CD4-positive, alpha-beta T cell (primary cell): ENCODE measurements at regions not wholly inside any gene's neighbourhood (a gene's known extent, or its start where the extent isn't known, plus 50 kb on each side); places are given as distances from the start of the nearest gene placed in this dataset.
A peak's percentile ranks its signal among the peaks of the same experiment; 100 is the strongest.

Source experiments
- ATAC-seq: fragments of 200-7000 bp; cut with Tn5 transposase; one replicate; pipeline ENCODE4 v1.10.0; 2022; ENCODE audit warnings: mild to moderate bottlenecking; ENCODE audit not compliant: poor library complexity
- CTCF ChIA-PET: fragments of 350-600 bp; sonication (Branson Sonifier 250); formaldehyde crosslinking; loops from one replicate; lab custom pipeline; 2021; ENCODE audit warnings: antibody characterized with exemption, inconsistent platforms; lab: Charles Lee
- POLR2A ChIA-PET: fragments of 350-600 bp; sonication (Branson Sonifier 250); formaldehyde crosslinking; loops from one replicate; lab custom pipeline; 2021; ENCODE audit warnings: antibody characterized with exemption, inconsistent platforms; lab: Charles Lee
- DNase-seq, 14 experiments: peaks; one replicate each; pipeline ENCODE4 v3.0.0-alpha.2; 2013 to 2020; ENCODE audit warnings: mixed read lengths in 2 of 14
- H3K27ac ChIP-seq, 2 donors: one replicate each; pipeline versions ENCODE4 v1.5.1 to v1.7.0; 2013; ENCODE audit warnings: low read length in 2 of 2, low read depth in 1 of 2, mild to moderate bottlenecking in 1 of 2
- H3K27me3 ChIP-seq, 2 experiments: 1 replicate in 1 of 2; 2 replicates in 1 of 2; pipeline versions ENCODE4 v1.6.1 to v1.7.0; 2013; ENCODE audit warnings: low read length in 2 of 2, control low read depth in 1 of 2, mild to moderate bottlenecking in 1 of 2, moderate library complexity in 1 of 2; ENCODE audit not compliant: insufficient read depth in 2 of 2, control insufficient read depth in 1 of 2
- H3K36me3 ChIP-seq: one replicate; pipeline ENCODE4 v1.6.1; 2013; ENCODE audit warnings: low read length, control low read depth; ENCODE audit not compliant: insufficient read depth
- H3K4me1 ChIP-seq: one replicate; pipeline ENCODE4 v1.6.1; 2013; ENCODE audit warnings: low read length, control low read depth; ENCODE audit not compliant: insufficient read depth
- H3K4me3 ChIP-seq: one replicate; pipeline ENCODE4 v1.5.1; 2013; ENCODE audit warnings: mild to moderate bottlenecking, low read length, moderate library complexity
- H3K9me3 ChIP-seq, 2 experiments: 1 replicate in 1 of 2; 2 replicates in 1 of 2; pipeline versions ENCODE4 v1.6.1 to v1.7.0; 2013; ENCODE audit warnings: low read length in 2 of 2, mild to moderate bottlenecking in 2 of 2, control low read depth in 1 of 2, moderate library complexity in 1 of 2; ENCODE audit not compliant: control insufficient read depth in 1 of 2, insufficient read depth in 1 of 2
- H3K27ac Mint-ChIP-seq: one replicate; pipeline ENCODE4 v1.8.0; 2020; ENCODE audit warnings: mixed read lengths
- H3K27me3 Mint-ChIP-seq: one replicate; pipeline ENCODE4 v1.8.0; 2021; ENCODE audit warnings: mixed read lengths
- H3K36me3 Mint-ChIP-seq: one replicate; pipeline ENCODE4 v1.8.0; 2021; ENCODE audit warnings: low read depth, mixed read lengths
- H3K4me1 Mint-ChIP-seq: one replicate; pipeline ENCODE4 v1.8.0; 2021; ENCODE audit warnings: low read depth, mixed read lengths
- H3K4me3 Mint-ChIP-seq: one replicate; pipeline ENCODE4 v1.8.0; 2020; ENCODE audit warnings: mild to moderate bottlenecking, mixed read lengths
- H3K9me3 Mint-ChIP-seq: one replicate; pipeline ENCODE4 v1.8.0; 2020; ENCODE audit warnings: mixed read lengths
- CTCF ChIP-seq: fragments of 200-600 bp; IDR thresholded peaks from one replicate; pipeline ENCODE4 v1.8.0; 2022; ENCODE audit warnings: antibody characterized with exemption, mild to moderate bottlenecking
- intact Hi-C, 2 experiments: fragments of 100-400 bp; cut with DNase I in 1 of 2; cut with micrococcal nuclease in 1 of 2; formaldehyde crosslinking; loops; one replicate each; pipeline versions ENCODE4 v1.15.1 to v1.9.0; 2023 to 2025; cut with DNase I, micrococcal nuclease

- no peaks in the 10 kb centered on the region for H3K9me3 Mint-ChIP-seq
- no peaks in the 10 kb centered on the region for H3K36me3 ChIP-seq
- intact Hi-C loops = no loop called here
- DNase-seq = peak in 3 of 14 experiments; percentile 34 to 71 (median 35)
- POLR2A ChIA-PET = interaction anchor here (0.9 to 1.5 kb wide), 5 partner anchors 13 to 281 kb away, joined by 3 read pairs; no protein-coding TSS in a partner anchor
- no peak overlapping the region for H3K27ac Mint-ChIP-seq
- CTCF ChIA-PET = interaction anchor here (0.7 kb wide), 1 partner anchor 21 kb away, joined by 3 read pairs; no protein-coding TSS in a partner anchor
- no peak for TF ChIP-seq CTCF
- H3K4me3 ChIP-seq = no peak overlapping the region
- H3K4me1 Mint-ChIP-seq = peaks cover 36% of the 10 kb centered on the region
- ATAC-seq = peak; percentile 49
- H3K9me3 ChIP-seq = peaks cover 0 to 6% of the 10 kb centered on the region in 2 experiments
- H3K4me3 Mint-ChIP-seq = peak overlapping the region; percentile 36
- H3K27me3 Mint-ChIP-seq = no peaks in the 10 kb centered on the region
- H3K4me1 ChIP-seq = no peaks in the 10 kb centered on the region
- no peak overlapping the region for H3K27ac ChIP-seq
- no peaks in the 10 kb centered on the region for H3K36me3 Mint-ChIP-seq
- no peaks in the 10 kb centered on the region for H3K27me3 ChIP-seq
These were observed 402.5 kb downstream of the PTPRC start for GRCh38 chr1:199041173-199041914.

GRCh38 chr1:199042193-199042592 lies 403.4 kb downstream of the PTPRC start:
- Mint-ChIP-seq H3K27me3 (no peaks in the 10 kb centered on the region), H3K4me1 (peaks cover 36% of the 10 kb centered on the region), H3K9me3 (no peaks in the 10 kb centered on the region), H3K27ac (no peak overlapping the region), H3K4me3 (no peak overlapping the region), H3K36me3 (no peaks in the 10 kb centered on the region)
- Histone ChIP-seq H3K27me3 (no peaks in the 10 kb centered on the region), H3K4me3 (no peak overlapping the region), H3K36me3 (no peaks in the 10 kb centered on the region), H3K27ac (no peak overlapping the region), H3K9me3 (peaks cover 0 to 7% of the 10 kb centered on the region in 2 experiments), H3K4me1 (no peaks in the 10 kb centered on the region)
- ChIA-PET POLR2A (interaction anchor here (0.9 to 1.5 kb wide), 5 partner anchors 14 to 282 kb away, joined by 3 read pairs; no protein-coding TSS in a partner anchor), CTCF (interaction anchor here (0.7 kb wide), 1 partner anchor 22 kb away, joined by 3 read pairs; no protein-coding TSS in a partner anchor)
- intact Hi-C loops = no loop called here
- no peak for TF ChIP-seq CTCF
- no peak for ATAC-seq
- DNase-seq = no peak

- H3K27ac ChIP-seq = no peak overlapping the region
- H3K27me3 ChIP-seq = no peaks in the 10 kb centered on the region
- H3K9me3 ChIP-seq = peaks cover 0 to 7% of the 10 kb centered on the region in 2 experiments
- TF ChIP-seq CTCF = no peak
- no peak for DNase-seq
- ChIA-PET POLR2A (no interaction called here), CTCF (interaction anchor here (1.0 kb wide), 1 partner anchor 130 kb away, joined by 3 read pairs; no protein-coding TSS in a partner anchor)
- Mint-ChIP-seq H3K4me1 (peaks cover 36% of the 10 kb centered on the region), H3K27ac (no peak overlapping the region), H3K9me3 (peaks cover 5% of the 10 kb centered on the region), H3K4me3 (no peak overlapping the region), H3K27me3 (no peaks in the 10 kb centered on the region), H3K36me3 (no peaks in the 10 kb centered on the region)
- H3K4me1 ChIP-seq = no peaks in the 10 kb centered on the region
- H3K4me3 ChIP-seq = no peak overlapping the region
- H3K36me3 ChIP-seq = no peaks in the 10 kb centered on the region
- intact Hi-C loops = no loop called here
- ATAC-seq = no peak
These were observed 405.4 kb downstream of the PTPRC start for GRCh38 chr1:199044191-199044590.
